Epithelial cell of esophagus (primary cell): ENCODE measurements at regions not wholly inside any gene's neighbourhood (a gene's known extent, or its start where the extent isn't known, plus 50 kb on each side); places are given as distances from the start of the nearest gene placed in this dataset.

Experiments used
- DNase-seq: peaks from one replicate; pipeline ENCODE4 v3.0.0; 2010; ENCODE audit warnings: low read depth
- H3K4me3 ChIP-seq: 2 replicates; pipeline ENCODE4 v1.5.1; 2011; ENCODE audit warnings: mild to moderate bottlenecking, low read length, control low read depth
- CTCF ChIP-seq: IDR thresholded peaks from 2 replicates; pipeline ENCODE4 v1.5.1; 2011; ENCODE audit warnings: low read depth, mild to moderate bottlenecking, low read length, control low read depth, inconsistent platforms; ENCODE audit not compliant: insufficient read depth; ENCODE audit errors: missing control alignments

DNA sequence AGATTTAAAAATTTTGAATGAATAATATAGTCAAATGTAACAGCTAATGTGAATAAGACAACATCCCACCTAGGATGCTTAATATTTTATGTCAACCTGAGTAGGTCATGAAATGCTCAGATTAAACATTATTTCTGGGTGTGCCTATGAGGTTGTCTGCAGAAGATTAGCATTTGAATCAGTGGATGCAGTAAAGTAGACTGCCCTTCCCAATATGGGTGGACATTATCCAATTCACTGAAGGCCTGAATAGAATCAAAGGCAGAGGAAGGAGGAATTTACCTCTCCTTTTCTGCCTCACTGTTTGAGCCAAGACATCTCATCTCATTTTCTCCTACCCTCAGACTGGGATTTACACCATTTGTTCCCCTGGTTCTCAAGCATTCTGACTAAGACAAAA lies 1582.3 kb downstream of the EFNA5 start:
- TF ChIP-seq CTCF: no peak
- no peak overlapping the region for H3K4me3 ChIP-seq
- DNase-seq: no peak

DNA sequence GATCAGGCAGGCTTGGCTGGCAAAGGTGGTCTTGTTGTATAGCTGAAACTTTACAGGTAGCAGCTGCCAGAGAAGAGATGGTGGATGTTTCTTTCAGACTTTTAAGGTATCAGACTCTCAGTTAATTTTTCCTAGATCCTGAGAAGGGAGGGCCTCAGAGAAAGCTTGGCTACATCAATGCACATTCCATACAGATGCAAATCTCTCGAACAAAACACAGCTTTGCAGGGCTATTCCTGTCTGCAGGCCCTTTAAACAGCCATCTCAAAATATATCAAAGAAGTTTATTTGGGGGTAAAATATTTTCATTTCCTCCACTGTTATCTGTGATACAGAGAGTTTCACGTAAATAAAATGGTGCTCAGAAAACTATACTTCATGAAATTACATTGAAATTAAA lies 1584.4 kb downstream of the EFNA5 start:
- TF ChIP-seq CTCF: no peak
- no peak for DNase-seq
- H3K4me3 ChIP-seq: no peak overlapping the region

DNA sequence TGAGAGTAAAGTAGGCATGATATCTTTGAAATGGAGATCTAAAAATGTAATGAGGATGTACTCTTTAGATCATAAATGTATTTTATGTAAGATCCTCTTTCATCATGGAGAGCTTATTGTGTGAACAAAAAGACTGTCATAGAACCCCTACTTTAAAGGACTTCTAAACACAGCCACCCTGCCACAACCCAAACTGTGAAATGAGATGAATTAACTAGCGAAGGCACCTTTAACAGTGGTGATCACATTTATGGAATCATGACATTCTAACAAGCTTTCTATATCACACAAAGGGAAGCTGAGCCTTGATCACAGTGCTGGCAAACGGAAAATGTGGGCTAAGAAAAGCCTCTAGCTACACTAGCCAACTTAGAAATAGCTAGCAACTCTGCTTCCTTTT lies 1585.2 kb downstream of the EFNA5 start:
- TF ChIP-seq CTCF: no peak
- DNase-seq: no peak
- H3K4me3 ChIP-seq: no peak overlapping the region

DNA sequence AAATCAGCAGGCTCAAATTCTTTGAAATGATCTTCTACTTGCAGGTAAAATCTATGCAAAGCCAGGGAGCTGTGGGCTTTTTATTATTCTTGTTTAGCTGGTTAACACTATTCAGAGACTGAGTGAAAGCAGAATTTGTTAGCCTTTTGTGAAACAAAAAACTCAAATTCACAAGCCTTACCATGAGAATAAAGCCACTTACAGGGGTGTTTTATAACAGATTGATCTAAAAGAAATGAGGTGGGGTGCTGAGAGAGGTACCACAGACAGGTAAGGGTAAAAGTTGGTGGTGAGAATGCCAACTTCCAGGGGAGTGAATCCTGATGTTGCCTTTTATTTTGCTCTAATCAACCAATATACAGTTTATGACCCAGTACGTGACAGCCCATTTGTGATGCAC lies 1585.6 kb downstream of the EFNA5 start:
- TF ChIP-seq CTCF: no peak
- DNase-seq: no peak
- no peak overlapping the region for H3K4me3 ChIP-seq

DNA sequence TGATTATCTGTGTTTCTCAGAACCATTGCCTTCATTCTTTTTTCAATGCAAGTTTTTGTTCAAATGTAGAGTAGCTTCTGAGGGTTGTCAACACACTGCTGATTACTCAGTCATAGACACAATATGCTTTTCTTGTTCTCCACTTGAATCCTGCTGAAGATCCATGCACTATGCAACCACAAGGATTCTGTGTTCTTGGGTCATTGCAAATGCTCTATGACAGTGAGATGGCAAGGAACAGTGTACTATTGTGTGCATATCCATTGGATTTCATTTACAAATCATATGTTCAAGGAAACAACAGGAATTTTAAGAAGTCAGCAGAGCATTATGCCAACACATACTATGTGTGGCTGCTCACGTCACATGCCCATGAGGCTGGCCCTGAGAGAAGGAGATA lies 1590.2 kb downstream of the EFNA5 start:
- DNase-seq: no peak
- TF ChIP-seq CTCF: no peak
- no peak overlapping the region for H3K4me3 ChIP-seq

GRCh38 chr5:106076655-106077054 lies 1594.1 kb downstream of the EFNA5 start:
- TF ChIP-seq CTCF: no peak
- H3K4me3 ChIP-seq: no peak overlapping the region
- DNase-seq: no peak

- DNase-seq: no peak
- H3K4me3 ChIP-seq: no peak overlapping the region
- TF ChIP-seq CTCF: no peak
These were observed 1598.5 kb downstream of the EFNA5 start for GRCh38 chr5:106072208-106072607.
